ENCODE measurements at regions not wholly inside any gene's neighbourhood (a gene's known extent, or its start where the extent isn't known, plus 50 kb on each side); places are given as distances from the start of the nearest gene placed in this dataset.
A peak's percentile ranks its signal among the peaks of the same experiment; 100 is the strongest.

DNA sequence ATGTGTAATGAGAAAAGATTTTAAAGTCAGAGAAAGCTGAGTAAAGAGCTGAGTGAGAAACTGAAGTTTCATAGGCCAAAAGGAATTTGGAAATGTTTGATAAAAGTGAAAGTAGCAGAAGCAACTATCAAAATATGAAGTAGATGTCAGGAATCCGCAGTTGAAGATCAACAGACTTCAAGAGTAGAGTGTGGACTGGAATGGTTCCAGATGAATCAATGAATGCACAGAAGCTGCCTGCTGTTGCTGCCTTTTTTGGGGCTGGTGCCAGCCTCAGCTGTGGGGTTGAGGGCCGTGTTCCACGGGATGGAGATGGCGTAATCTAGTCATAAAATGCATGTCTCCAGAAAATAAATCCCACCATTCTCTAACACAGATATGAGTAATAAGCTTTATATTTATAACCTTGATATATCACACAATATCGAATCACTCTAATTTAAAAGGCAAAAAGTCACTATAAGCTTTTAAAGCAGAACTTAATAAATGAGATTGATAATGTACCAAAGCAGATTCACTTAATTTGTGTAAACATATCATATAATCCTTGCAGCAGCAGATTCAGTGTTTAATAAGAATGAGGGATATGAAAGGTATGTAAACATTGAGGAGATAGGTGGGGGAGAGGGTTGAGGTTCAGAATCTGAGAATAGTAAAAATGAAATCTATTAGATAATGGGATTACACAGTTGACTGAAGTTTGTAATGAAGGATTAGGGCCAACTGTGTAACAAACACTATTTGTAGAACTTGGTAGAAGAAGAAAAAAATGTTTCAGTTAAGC lies 652.3 kb upstream of the FTMT start:
- peak overlapping the region; percentile 66 for H3K4me2 ChIP-seq

DNA sequence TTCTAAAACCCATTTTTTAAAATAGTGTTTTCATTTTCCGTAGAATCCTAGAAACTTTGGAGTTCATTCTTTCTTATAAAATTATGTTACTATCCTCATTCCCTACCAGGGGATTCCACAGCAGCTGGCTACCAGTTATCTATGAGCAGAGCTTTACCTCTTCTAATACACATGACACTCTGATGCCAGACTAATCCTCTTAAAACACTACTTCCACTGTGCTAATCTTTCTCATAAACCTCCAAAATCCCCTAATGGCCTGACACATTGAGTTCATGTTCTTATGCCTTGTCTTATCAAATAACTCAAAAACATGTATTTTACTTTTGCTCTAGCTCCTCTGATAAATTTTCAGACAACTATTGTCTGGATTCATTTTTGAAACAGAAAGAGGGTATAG lies 633.6 kb upstream of the FTMT start:
- Histone ChIP-seq H3K4me3 (no peak overlapping the region), H3K9me3 (no peaks in the 10 kb centered on the region), H3K4me2 (no peak overlapping the region), H3K4me1 (no peaks in the 10 kb centered on the region), H3K27ac (no peak overlapping the region)
- CTCF ChIA-PET, result no interaction called here
- FAIRE-seq, result no peak
- no peak for ATAC-seq
- TF ChIP-seq, protein P1, sequence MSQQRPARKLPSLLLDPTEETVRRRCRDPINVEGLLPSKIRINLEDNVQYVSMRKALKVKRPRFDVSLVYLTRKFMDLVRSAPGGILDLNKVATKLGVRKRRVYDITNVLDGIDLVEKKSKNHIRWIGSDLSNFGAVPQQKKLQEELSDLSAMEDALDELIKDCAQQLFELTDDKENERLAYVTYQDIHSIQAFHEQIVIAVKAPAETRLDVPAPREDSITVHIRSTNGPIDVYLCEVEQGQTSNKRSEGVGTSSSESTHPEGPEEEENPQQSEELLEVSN (IDR thresholded peaks at IDR 0.05; ENCODE audit: borderline replicate concordance, low read depth), result no peak
- TF ChIP-seq RFX5 (IDR thresholded peaks at IDR 0.05) (no peak), FOSL2 (IDR thresholded peaks at IDR 0.05) (no peak), FOSL2 (CRISPR knock-in tag; IDR thresholded peaks at IDR 0.05) (no peak)
- TF ChIP-seq, protein P2, sequence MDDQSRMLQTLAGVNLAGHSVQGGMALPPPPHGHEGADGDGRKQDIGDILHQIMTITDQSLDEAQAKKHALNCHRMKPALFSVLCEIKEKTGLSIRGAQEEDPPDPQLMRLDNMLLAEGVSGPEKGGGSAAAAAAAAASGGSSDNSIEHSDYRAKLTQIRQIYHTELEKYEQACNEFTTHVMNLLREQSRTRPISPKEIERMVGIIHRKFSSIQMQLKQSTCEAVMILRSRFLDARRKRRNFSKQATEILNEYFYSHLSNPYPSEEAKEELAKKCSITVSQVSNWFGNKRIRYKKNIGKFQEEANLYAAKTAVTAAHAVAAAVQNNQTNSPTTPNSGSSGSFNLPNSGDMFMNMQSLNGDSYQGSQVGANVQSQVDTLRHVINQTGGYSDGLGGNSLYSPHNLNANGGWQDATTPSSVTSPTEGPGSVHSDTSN (IDR thresholded peaks at IDR 0.05), result no peak
- WGBS (ENCODE audit: missing lambda C conversion rate), result 30% methylated on average over 1 of the region's 1 CpG
- POLR2A ChIA-PET, result no interaction called here
- no peak for DNase-seq (ENCODE audit: low read depth in 1 of 2, low spot score in 1 of 2)

More for the DNA sequence above, 652.3 kb upstream of the FTMT start:
- POLR2A ChIA-PET, result no interaction called here
- no peak for ATAC-seq
- FAIRE-seq, result peak; percentile 63
- CTCF ChIA-PET, result no interaction called here
- Histone ChIP-seq H3K4me1 (peaks cover 7% of the 10 kb centered on the region; the same call in 1 of the 3 replicates), H3K9me3 (no peaks in the 10 kb centered on the region), H3K27ac (0 out of 6 replicates have a peak overlapping the region, but pooled peaks of 1 of the 2 experiments have one; percentile 14), H3K4me3 (peak overlapping the region; percentile 11; the same call in 1 of the 3 replicates)
- peak in 1 of 2 experiments; percentile 6 for DNase-seq (ENCODE audit: low read depth in 1 of 2, low spot score in 1 of 2)
- no peak for TF ChIP-seq ZFP36 (IDR thresholded peaks at IDR 0.05; ENCODE audit: borderline replicate concordance, partially characterized antibody)
- TF ChIP-seq HEYL (CRISPR knock-in tag; IDR thresholded peaks at IDR 0.05), result no peak
- TF ChIP-seq FOSL2 (IDR thresholded peaks at IDR 0.05), result no peak
- no peak for TF ChIP-seq FOSL2 (CRISPR knock-in tag; IDR thresholded peaks at IDR 0.05)
- no peak for TF ChIP-seq MAFK (IDR thresholded peaks at IDR 0.05; ENCODE audit: partially characterized antibody)
- TF ChIP-seq HOXA7 (CRISPR knock-in tag; IDR thresholded peaks at IDR 0.05), result no peak
- TF ChIP-seq EHMT2 (IDR thresholded peaks at IDR 0.05; ENCODE audit: low read depth), result no peak
- TF ChIP-seq, protein P1 (IDR thresholded peaks at IDR 0.05; ENCODE audit: borderline replicate concordance, low read depth), result no peak
- TF ChIP-seq, protein P3, sequence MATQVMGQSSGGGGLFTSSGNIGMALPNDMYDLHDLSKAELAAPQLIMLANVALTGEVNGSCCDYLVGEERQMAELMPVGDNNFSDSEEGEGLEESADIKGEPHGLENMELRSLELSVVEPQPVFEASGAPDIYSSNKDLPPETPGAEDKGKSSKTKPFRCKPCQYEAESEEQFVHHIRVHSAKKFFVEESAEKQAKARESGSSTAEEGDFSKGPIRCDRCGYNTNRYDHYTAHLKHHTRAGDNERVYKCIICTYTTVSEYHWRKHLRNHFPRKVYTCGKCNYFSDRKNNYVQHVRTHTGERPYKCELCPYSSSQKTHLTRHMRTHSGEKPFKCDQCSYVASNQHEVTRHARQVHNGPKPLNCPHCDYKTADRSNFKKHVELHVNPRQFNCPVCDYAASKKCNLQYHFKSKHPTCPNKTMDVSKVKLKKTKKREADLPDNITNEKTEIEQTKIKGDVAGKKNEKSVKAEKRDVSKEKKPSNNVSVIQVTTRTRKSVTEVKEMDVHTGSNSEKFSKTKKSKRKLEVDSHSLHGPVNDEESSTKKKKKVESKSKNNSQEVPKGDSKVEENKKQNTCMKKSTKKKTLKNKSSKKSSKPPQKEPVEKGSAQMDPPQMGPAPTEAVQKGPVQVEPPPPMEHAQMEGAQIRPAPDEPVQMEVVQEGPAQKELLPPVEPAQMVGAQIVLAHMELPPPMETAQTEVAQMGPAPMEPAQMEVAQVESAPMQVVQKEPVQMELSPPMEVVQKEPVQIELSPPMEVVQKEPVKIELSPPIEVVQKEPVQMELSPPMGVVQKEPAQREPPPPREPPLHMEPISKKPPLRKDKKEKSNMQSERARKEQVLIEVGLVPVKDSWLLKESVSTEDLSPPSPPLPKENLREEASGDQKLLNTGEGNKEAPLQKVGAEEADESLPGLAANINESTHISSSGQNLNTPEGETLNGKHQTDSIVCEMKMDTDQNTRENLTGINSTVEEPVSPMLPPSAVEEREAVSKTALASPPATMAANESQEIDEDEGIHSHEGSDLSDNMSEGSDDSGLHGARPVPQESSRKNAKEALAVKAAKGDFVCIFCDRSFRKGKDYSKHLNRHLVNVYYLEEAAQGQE (IDR thresholded peaks at IDR 0.05), result no peak
- no peak for TF ChIP-seq NFE2L2 (conservative IDR thresholded peaks at IDR 0.05; ENCODE audit: low read length)
- no peak for TF ChIP-seq HDAC2 (IDR thresholded peaks at IDR 0.05)
- TF ChIP-seq TFCP2L1 (CRISPR knock-in tag; IDR thresholded peaks at IDR 0.05), result no peak
- TF ChIP-seq, protein P4, sequence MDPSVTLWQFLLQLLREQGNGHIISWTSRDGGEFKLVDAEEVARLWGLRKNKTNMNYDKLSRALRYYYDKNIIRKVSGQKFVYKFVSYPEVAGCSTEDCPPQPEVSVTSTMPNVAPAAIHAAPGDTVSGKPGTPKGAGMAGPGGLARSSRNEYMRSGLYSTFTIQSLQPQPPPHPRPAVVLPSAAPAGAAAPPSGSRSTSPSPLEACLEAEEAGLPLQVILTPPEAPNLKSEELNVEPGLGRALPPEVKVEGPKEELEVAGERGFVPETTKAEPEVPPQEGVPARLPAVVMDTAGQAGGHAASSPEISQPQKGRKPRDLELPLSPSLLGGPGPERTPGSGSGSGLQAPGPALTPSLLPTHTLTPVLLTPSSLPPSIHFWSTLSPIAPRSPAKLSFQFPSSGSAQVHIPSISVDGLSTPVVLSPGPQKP (IDR thresholded peaks at IDR 0.05; ENCODE audit: low read depth, low read length), result no peak
- no peak for TF ChIP-seq RARB (CRISPR knock-in tag; IDR thresholded peaks at IDR 0.05)
- TF ChIP-seq, protein P5, sequence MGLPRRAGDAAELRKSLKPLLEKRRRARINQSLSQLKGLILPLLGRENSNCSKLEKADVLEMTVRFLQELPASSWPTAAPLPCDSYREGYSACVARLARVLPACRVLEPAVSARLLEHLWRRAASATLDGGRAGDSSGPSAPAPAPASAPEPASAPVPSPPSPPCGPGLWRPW (IDR thresholded peaks at IDR 0.05), result no peak
- TF ChIP-seq NR3C1 (IDR thresholded peaks at IDR 0.05), result no peak
- no peak for TF ChIP-seq NPAS2 (CRISPR knock-in tag; IDR thresholded peaks at IDR 0.05; ENCODE audit: borderline replicate concordance)
- TF ChIP-seq SMC3 (IDR thresholded peaks at IDR 0.05), result no peak
- TF ChIP-seq CHD2 (IDR thresholded peaks at IDR 0.05; ENCODE audit: low read length, partially characterized antibody), result no peak
- TF ChIP-seq, protein P6, sequence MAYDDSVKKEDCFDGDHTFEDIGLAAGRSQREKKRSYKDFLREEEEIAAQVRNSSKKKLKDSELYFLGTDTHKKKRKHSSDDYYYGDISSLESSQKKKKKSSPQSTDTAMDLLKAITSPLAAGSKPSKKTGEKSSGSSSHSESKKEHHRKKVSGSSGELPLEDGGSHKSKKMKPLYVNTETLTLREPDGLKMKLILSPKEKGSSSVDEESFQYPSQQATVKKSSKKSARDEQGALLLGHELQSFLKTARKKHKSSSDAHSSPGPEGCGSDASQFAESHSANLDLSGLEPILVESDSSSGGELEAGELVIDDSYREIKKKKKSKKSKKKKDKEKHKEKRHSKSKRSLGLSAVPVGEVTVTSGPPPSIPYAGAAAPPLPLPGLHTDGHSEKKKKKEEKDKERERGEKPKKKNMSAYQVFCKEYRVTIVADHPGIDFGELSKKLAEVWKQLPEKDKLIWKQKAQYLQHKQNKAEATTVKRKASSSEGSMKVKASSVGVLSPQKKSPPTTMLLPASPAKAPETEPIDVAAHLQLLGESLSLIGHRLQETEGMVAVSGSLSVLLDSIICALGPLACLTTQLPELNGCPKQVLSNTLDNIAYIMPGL (CRISPR knock-in tag; IDR thresholded peaks at IDR 0.05; ENCODE audit: borderline replicate concordance), result no peak
- TF ChIP-seq ESRRA (IDR thresholded peaks at IDR 0.05; ENCODE audit: borderline replicate concordance, low read length), result no peak
- WGBS (ENCODE audit: missing lambda C conversion rate), result 33% methylated on average over 5 of the region's 5 CpGs
